ENCODE measurements at regions not wholly inside any gene's neighbourhood (a gene's known extent, or its start where the extent isn't known, plus 50 kb on each side); places are given as distances from the start of the nearest gene placed in this dataset.

GRCh38 chr13:40492511-40492910, 173.9 kb downstream of the FOXO1 start:
- no peak for TF ChIP-seq CTCF (conservative IDR thresholded peaks at IDR 0.05)
- no peak for TF ChIP-seq ZFX (IDR thresholded peaks at IDR 0.05)

Data from C4-2B (cell line).